H1 (cell line): ENCODE measurements at regions not wholly inside any gene's neighbourhood (a gene's known extent, or its start where the extent isn't known, plus 50 kb on each side); places are given as distances from the start of the nearest gene placed in this dataset.

Source experiments
- CTCF ChIA-PET: fragments of 300-600 bp; sonication (Branson Sonifier 250); formaldehyde crosslinking; loops from one replicate; lab custom pipeline; 2021; ENCODE audit not compliant: partially characterized antibody; lab: Charles Lee
- POLR2A ChIA-PET: fragments of 300-600 bp; sonication (Branson Sonifier 250); formaldehyde crosslinking; loops from one replicate; lab custom pipeline; 2021; ENCODE audit warnings: inconsistent platforms; ENCODE audit not compliant: partially characterized antibody; lab: Charles Lee
- DNase-seq, 2 experiments: peaks; one replicate each; pipeline versions ENCODE4 v3.0.0 to v3.0.0-alpha.2; 2010 to 2022; ENCODE audit warnings: low spot score in 2 of 2, low read depth in 1 of 2, mixed read lengths in 1 of 2
- FAIRE-seq: peaks from 2 replicates; lab custom pipeline; 2011; peaks lifted over from hg19 to GRCh38; lab: Jason Lieb, UNC
- H2AFZ ChIP-seq: 2 replicates; pipeline ENCODE4 v1.8.1; 2012; ENCODE audit warnings: low read length, inconsistent platforms
- H2AK5ac ChIP-seq: 2 replicates; pipeline ENCODE4 v1.6.1; 2013; ENCODE audit warnings: low read depth, low read length
- H2BK120ac ChIP-seq: replicated peaks from 2 replicates; pipeline ENCODE3; 2013; ENCODE audit warnings: low read depth, low read length, inconsistent platforms
- H2BK12ac ChIP-seq: 2 replicates; pipeline ENCODE4 v1.6.1; 2013; ENCODE audit warnings: low read depth, low read length
- H2BK15ac ChIP-seq: 2 replicates; pipeline ENCODE4 v1.6.1; 2013; ENCODE audit warnings: low read length
- H2BK20ac ChIP-seq: 2 replicates; pipeline ENCODE4 v1.6.1; 2013; ENCODE audit warnings: low read length
- H2BK5ac ChIP-seq: 2 replicates; pipeline ENCODE4 v1.6.1; 2013; ENCODE audit warnings: low read depth, low read length
- H3K14ac ChIP-seq: 2 replicates; pipeline ENCODE4 v1.6.1; 2013; ENCODE audit warnings: inconsistent platforms; ENCODE audit not compliant: insufficient read length
- H3K18ac ChIP-seq: 2 replicates; pipeline ENCODE4 v1.6.1; 2013; ENCODE audit warnings: low read length; ENCODE audit errors: extremely low read depth
- H3K23ac ChIP-seq: 2 replicates; pipeline ENCODE4 v1.6.1; 2013; ENCODE audit warnings: inconsistent platforms; ENCODE audit not compliant: insufficient read length
- H3K23me2 ChIP-seq: 2 replicates; pipeline ENCODE4 v1.6.1; 2013; ENCODE audit warnings: low read depth, low read length
- H3K27ac ChIP-seq: 2 replicates; pipeline ENCODE4 v1.6.1; 2011; ENCODE audit warnings: low read depth, low read length, inconsistent platforms
- H3K27me3 ChIP-seq, 4 experiments: replicated peaks in 1 of 4; 1 replicate in 1 of 4; 2 replicates in 3 of 4; pipeline versions ENCODE4 v1.6.1 to v1.8.1; 2011 to 2013; ENCODE audit warnings: low read length in 3 of 4, mild to moderate bottlenecking in 3 of 4, inconsistent platforms in 2 of 4, mixed read lengths in 2 of 4, moderate library complexity in 1 of 4; ENCODE audit not compliant: control insufficient read depth in 3 of 4, insufficient read depth in 3 of 4; ENCODE audit errors: extremely low read depth in 1 of 4
- H3K36me3 ChIP-seq, 4 experiments: 2 replicates each; pipeline versions ENCODE4 v1.6.1 to v1.8.1; 2011 to 2013; ENCODE audit warnings: mild to moderate bottlenecking in 4 of 4, low read length in 3 of 4, moderate library complexity in 2 of 4, control low read depth in 1 of 4, inconsistent platforms in 1 of 4; ENCODE audit not compliant: insufficient read depth in 4 of 4, control insufficient read depth in 2 of 4
- H3K4ac ChIP-seq: replicated peaks from 2 replicates; pipeline ENCODE3; 2013; ENCODE audit warnings: low read length, low read depth, mixed read lengths, inconsistent platforms; ENCODE audit not compliant: insufficient read length
- H3K4me1 ChIP-seq, 4 experiments: replicated peaks in 1 of 4; 1 replicate in 1 of 4; 2 replicates in 3 of 4; pipeline versions ENCODE4 v1.6.1 to v1.8.1; 2011 to 2013; ENCODE audit warnings: low read length in 3 of 4, inconsistent platforms in 2 of 4, mixed read lengths in 1 of 4; ENCODE audit not compliant: insufficient read depth in 4 of 4, control insufficient read depth in 3 of 4
- H3K4me2 ChIP-seq, 2 experiments: 2 replicates each; pipeline versions ENCODE4 v1.6.1 to v1.8.1; 2011 to 2013; ENCODE audit warnings: low read depth in 2 of 2, low read length in 2 of 2, control low read depth in 1 of 2, inconsistent platforms in 1 of 2, mild to moderate bottlenecking in 1 of 2; ENCODE audit not compliant: insufficient read depth in 1 of 2
- H3K4me3 ChIP-seq, 4 experiments: fragments of 200-600, 300-600 bp in 1 of 4; sonication (generic), shearing (Covaris generic), sonication (Bioruptor Twin) in 1 of 4; 2 replicates each; pipeline versions ENCODE4 v1.5.1 to v1.8.1; 2011 to 2016; ENCODE audit warnings: low read length in 4 of 4, low read depth in 3 of 4, control low read depth in 2 of 4, inconsistent platforms in 2 of 4, mild to moderate bottlenecking in 2 of 4, mixed read lengths in 1 of 4, moderate library complexity in 1 of 4; ENCODE audit not compliant: insufficient read depth in 2 of 4; ENCODE audit errors: extremely low read depth in 1 of 4
- H3K56ac ChIP-seq: replicated peaks from 2 replicates; pipeline ENCODE3; 2013; ENCODE audit warnings: low read depth, mild to moderate bottlenecking, mixed read lengths, low read length, inconsistent platforms; ENCODE audit not compliant: insufficient read length
- H3K79me1 ChIP-seq: 2 replicates; pipeline ENCODE4 v1.6.1; 2013; ENCODE audit warnings: low read depth, low read length, control low read depth
- H3K79me2 ChIP-seq, 2 experiments: 2 replicates each; pipeline versions ENCODE4 v1.6.1 to v1.8.1; 2012 to 2013; ENCODE audit warnings: low read length in 2 of 2, mild to moderate bottlenecking in 2 of 2, inconsistent platforms in 1 of 2; ENCODE audit not compliant: insufficient read depth in 2 of 2, control insufficient read depth in 1 of 2
- H3K9ac ChIP-seq, 4 experiments: replicated peaks in 1 of 4; 1 replicate in 1 of 4; 2 replicates in 3 of 4; pipeline versions ENCODE4 v1.6.1 to v1.8.1; 2011 to 2013; ENCODE audit warnings: low read depth in 3 of 4, low read length in 3 of 4, control low read depth in 2 of 4, mild to moderate bottlenecking in 2 of 4, moderate library complexity in 2 of 4, inconsistent platforms in 1 of 4; ENCODE audit errors: extremely low read depth in 1 of 4
- H3K9me3 ChIP-seq, 2 experiments: 2 replicates each; pipeline versions ENCODE4 v1.6.1 to v1.8.1; 2012 to 2013; ENCODE audit warnings: mild to moderate bottlenecking in 2 of 2, moderate library complexity in 2 of 2, control low read depth in 1 of 2, inconsistent platforms in 1 of 2, low read depth in 1 of 2, low read length in 1 of 2, mixed read lengths in 1 of 2; ENCODE audit not compliant: insufficient read depth in 2 of 2
- H4K20me1 ChIP-seq, 2 experiments: replicated peaks in 1 of 2; 2 replicates each; pipeline versions ENCODE3 to v1.8.1; 2011 to 2013; ENCODE audit warnings: inconsistent platforms in 2 of 2, low read length in 2 of 2, mild to moderate bottlenecking in 1 of 2; ENCODE audit not compliant: insufficient read depth in 2 of 2, control insufficient read depth in 1 of 2
- H4K5ac ChIP-seq: 2 replicates; pipeline ENCODE4 v1.6.1; 2013; ENCODE audit warnings: low read length, low read depth, mixed read lengths, inconsistent platforms; ENCODE audit not compliant: insufficient read length
- H4K8ac ChIP-seq: 2 replicates; pipeline ENCODE4 v1.8.0; 2013; ENCODE audit warnings: mild to moderate bottlenecking, moderate library complexity, low read length, inconsistent platforms; ENCODE audit not compliant: insufficient read depth; ENCODE audit errors: extremely low read depth
- H4K91ac ChIP-seq: replicated peaks from 2 replicates; pipeline ENCODE3; 2013; ENCODE audit warnings: low read length, mixed read lengths, inconsistent platforms; ENCODE audit not compliant: insufficient read length
- BRCA1 ChIP-seq: IDR thresholded peaks from 2 replicates; pipeline ENCODE4 v1.6.1; 2012; ENCODE audit warnings: low read depth, low read length, improper control_type of control experiment
- CBX8 ChIP-seq: fragments of 300-800, 300-1000 bp; sonication (generic); IDR thresholded peaks from 2 replicates; pipeline ENCODE4 v1.7.1; 2016; ENCODE audit warnings: low read depth, low read length, borderline replicate concordance
- CTBP2 ChIP-seq: IDR thresholded peaks from 2 replicates; pipeline ENCODE4 v1.7.0; 2011; ENCODE audit warnings: borderline replicate concordance, mild to moderate bottlenecking, moderate library complexity, mixed read lengths, low read length; ENCODE audit not compliant: insufficient read depth, insufficient read length
- EGR1 ChIP-seq: IDR thresholded peaks from 2 replicates; pipeline ENCODE4 v1.6.1; 2011; ENCODE audit warnings: low read depth, low read length, borderline replicate concordance
- FOSL1 ChIP-seq: IDR thresholded peaks from 2 replicates; pipeline ENCODE4 v1.6.1; 2011; ENCODE audit warnings: mild to moderate bottlenecking, low read depth, low read length, moderate library complexity; ENCODE audit not compliant: insufficient read depth
- GABPA ChIP-seq: IDR thresholded peaks from 2 replicates; pipeline ENCODE4 v1.6.1; 2011; ENCODE audit warnings: mild to moderate bottlenecking, low read length, moderate library complexity, borderline replicate concordance; ENCODE audit not compliant: insufficient read depth
- GTF2F1 ChIP-seq: IDR thresholded peaks from 2 replicates; pipeline ENCODE4 v1.6.1; 2012; ENCODE audit warnings: low read depth, low read length, improper control_type of control experiment, borderline replicate concordance
- PHF8 ChIP-seq: fragments of 200-600 bp; sonication (generic); conservative IDR thresholded peaks from 2 replicates; pipeline ENCODE4 v1.7.1; 2012; ENCODE audit warnings: low read depth, mild to moderate bottlenecking, inconsistent platforms, low read length, moderate library complexity
- POLR2A ChIP-seq, 2 experiments: IDR thresholded peaks; 1 replicate in 1 of 2; 2 replicates in 1 of 2; pipeline ENCODE4 v1.6.1; 2011; ENCODE audit warnings: low read depth in 2 of 2, low read length in 2 of 2, mild to moderate bottlenecking in 2 of 2; ENCODE audit errors: control extremely low read depth in 1 of 2
- POLR2AphosphoS5 ChIP-seq: IDR thresholded peaks from 2 replicates; pipeline ENCODE4 v1.6.1; 2011; ENCODE audit warnings: low read depth, low read length
- RNF2 ChIP-seq: fragments of 200-900, 300-1000 bp; sonication (generic); IDR thresholded peaks from 2 replicates; pipeline ENCODE4 v1.7.1; 2016; ENCODE audit warnings: borderline replicate concordance, low read depth, mild to moderate bottlenecking, antibody characterized with exemption, low read length; ENCODE audit not compliant: poor library complexity, severe bottlenecking; ENCODE audit errors: missing control alignments
- SAP30 ChIP-seq: fragments of 300-600 bp; sonication (generic); IDR thresholded peaks from 2 replicates; pipeline ENCODE4 v1.7.1; 2012; ENCODE audit warnings: low read length, moderate library complexity, mild to moderate bottlenecking, inconsistent platforms; ENCODE audit not compliant: insufficient read depth, insufficient replicate concordance
- TBP ChIP-seq: IDR thresholded peaks from 2 replicates; pipeline ENCODE4 v1.6.1; 2011; ENCODE audit warnings: low read depth, low read length, improper control_type of control experiment
- TCF12 ChIP-seq: IDR thresholded peaks from 2 replicates; pipeline ENCODE4 v1.6.1; 2011; ENCODE audit warnings: low read depth, mild to moderate bottlenecking, low read length
- ZNF274 ChIP-seq: IDR thresholded peaks from 2 replicates; pipeline ENCODE4 v1.7.0; 2012; ENCODE audit warnings: low read length, borderline replicate concordance; ENCODE audit errors: extremely low read depth
- WGBS, 2 experiments: shearing (Covaris generic) in 1 of 2; methylation state at CpG; one replicate each; pipeline versions ENCODE4 v1.1.6 to v1.1.7; 2013 to 2015; ENCODE audit warnings: low lambda C conversion rate in 2 of 2, mixed read lengths in 2 of 2, inconsistent platforms in 1 of 2, low coverage in 1 of 2, missing lambda C conversion rate in 1 of 2; ENCODE audit not compliant: insufficient replicate concordance in 2 of 2, insufficient coverage in 1 of 2, insufficient read length in 1 of 2; ENCODE audit errors: extremely low coverage in 1 of 2, missing lambda C conversion rate in 1 of 2; 5-methylcytosine and 5-hydroxymethylcytosine counted together

DNA sequence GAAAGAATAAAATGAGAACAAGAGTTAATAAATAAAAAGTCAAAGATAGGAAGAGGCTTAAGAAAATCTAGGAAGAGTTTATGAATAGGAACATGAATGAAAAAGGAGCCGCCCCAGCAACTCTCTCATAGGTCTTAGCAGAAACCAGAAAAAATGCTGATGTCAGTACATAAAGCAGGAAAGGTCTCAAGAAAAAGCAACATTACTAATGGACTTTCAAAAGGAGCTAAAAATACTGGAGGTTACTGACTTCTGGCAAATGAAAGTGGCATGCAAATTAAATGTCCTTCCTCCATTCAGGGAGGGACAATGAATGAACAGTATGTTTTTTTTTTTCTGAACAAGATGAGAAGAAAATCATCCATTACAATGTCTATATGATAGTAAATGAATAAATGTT, 387.6 kb downstream of the BRINP2 start:
- no peak overlapping the region for H2BK15ac ChIP-seq
- H3K14ac ChIP-seq, result no peak overlapping the region
- H3K36me3 ChIP-seq, result no peaks in the 10 kb centered on the region
- H2AFZ ChIP-seq, result no peak overlapping the region
- no peak overlapping the region for H3K56ac ChIP-seq
- 100% methylated on average over 1 of the region's 1 CpG; no CpG with 5 or more reads in 1 of the 2 experiments for WGBS, 2 experiments
- H3K79me1 ChIP-seq, result no peaks in the 10 kb centered on the region
- H2BK5ac ChIP-seq, result no peak overlapping the region
- H3K9me3 ChIP-seq, result peaks cover 16 to 17% of the 10 kb centered on the region in 2 experiments
- no peak overlapping the region for H4K8ac ChIP-seq
- no peak overlapping the region for H2BK120ac ChIP-seq
- H2BK12ac ChIP-seq, result no peak overlapping the region
- no peaks in the 10 kb centered on the region for H3K4me1 ChIP-seq
- no peak overlapping the region for H3K4me2 ChIP-seq
- no peaks in the 10 kb centered on the region for H4K20me1 ChIP-seq
- H3K27ac ChIP-seq, result no peak overlapping the region
- H3K79me2 ChIP-seq, result no peaks in the 10 kb centered on the region
- no peak overlapping the region for H2BK20ac ChIP-seq
- no peaks in the 10 kb centered on the region for H3K23me2 ChIP-seq
- H2AK5ac ChIP-seq, result no peak overlapping the region
- no peak overlapping the region for H4K91ac ChIP-seq
- no peaks in the 10 kb centered on the region for H3K27me3 ChIP-seq
- CTCF ChIA-PET, result interaction anchor here (2.2 kb wide), 1 partner anchor 10 kb away, joined by 11 read pairs; no protein-coding TSS in a partner anchor
- FAIRE-seq (no peak), DNase-seq (no peak)
- no peak overlapping the region for H4K5ac ChIP-seq
- H3K9ac ChIP-seq, result no peak overlapping the region
- H3K4me3 ChIP-seq, result no peak overlapping the region
- no peak overlapping the region for H3K18ac ChIP-seq
- POLR2A ChIA-PET, result no interaction called here
- H3K4ac ChIP-seq, result no peak overlapping the region
- no peak overlapping the region for H3K23ac ChIP-seq
- TF ChIP-seq RNF2 (no peak), EGR1 (no peak), GTF2F1 (no peak), TCF12 (no peak), CBX8 (no peak), ZNF274 (no peak), FOSL1 (no peak), PHF8 (no peak), GABPA (no peak), TBP (no peak), POLR2AphosphoS5 (no peak), SAP30 (no peak), BRCA1 (no peak), POLR2A (IDR thresholded peaks at IDR 0.05; ENCODE audit: control extremely low read depth in 1 of 2, low read depth in 2 of 2, low read length in 2 of 2) (no peak), CTBP2 (no peak)
